ENCODE measurements at regions not wholly inside any gene's neighbourhood (a gene's known extent, or its start where the extent isn't known, plus 50 kb on each side); places are given as distances from the start of the nearest gene placed in this dataset.
"Not testable (repeated sequence)": the region's sequence is repeated elsewhere in the genome, so short reads cannot be mapped to it uniquely, and the experiment has no call there.

GRCh38 chr6:80535914-80536565 lies 429.6 kb downstream of the BCKDHB start:
- no peak for FAIRE-seq

GRCh38 chr6:80531681-80532619 lies 425.5 kb downstream of the BCKDHB start:
- FAIRE-seq, result no peak

- FAIRE-seq, result no peak
These were observed 423.6 kb downstream of the BCKDHB start for GRCh38 chr6:80530103-80530502.

- no peak for FAIRE-seq
These were observed 421.6 kb downstream of the BCKDHB start for GRCh38 chr6:80528115-80528514.

- no peak for FAIRE-seq
These were observed 421.1 kb downstream of the BCKDHB start for GRCh38 chr6:80527552-80528052.

- FAIRE-seq, result no peak
These were observed 417.1 kb downstream of the BCKDHB start for GRCh38 chr6:80523531-80523997.

GRCh38 chr6:80523010-80523409 lies 416.5 kb downstream of the BCKDHB start:
- FAIRE-seq, result no peak

- no peak for FAIRE-seq
These were observed 416.1 kb downstream of the BCKDHB start for GRCh38 chr6:80522576-80522975.

- no peak for FAIRE-seq
These were observed 413.5 kb downstream of the BCKDHB start for GRCh38 chr6:80519811-80520594.

- FAIRE-seq, result no peak
These were observed 411.1 kb downstream of the BCKDHB start for GRCh38 chr6:80517525-80517924.

- not testable (repeated sequence) for FAIRE-seq
These were observed 404.1 kb downstream of the BCKDHB start for GRCh38 chr6:80510521-80510920.

- FAIRE-seq, result no peak
These were observed 402.6 kb downstream of the BCKDHB start for GRCh38 chr6:80508885-80509630.

- FAIRE-seq, result no peak
These were observed 398.4 kb downstream of the BCKDHB start for GRCh38 chr6:80504882-80505281.

- FAIRE-seq, result no peak
These were observed 397.2 kb downstream of the BCKDHB start for GRCh38 chr6:80503660-80504059.

- FAIRE-seq, result no peak
These were observed 396.4 kb downstream of the BCKDHB start for GRCh38 chr6:80502871-80503270.

GRCh38 chr6:80501636-80502035 lies 395.2 kb downstream of the BCKDHB start:
- FAIRE-seq, result no peak

GRCh38 chr6:80497696-80498486 lies 391.4 kb downstream of the BCKDHB start:
- not testable (repeated sequence) for FAIRE-seq

- no peak for FAIRE-seq
These were observed 383.6 kb downstream of the BCKDHB start for GRCh38 chr6:80489911-80490635.

- FAIRE-seq, result no peak
These were observed 381.7 kb downstream of the BCKDHB start for GRCh38 chr6:80488190-80488589.

GRCh38 chr6:80485494-80485893 lies 379.0 kb downstream of the BCKDHB start:
- not testable (repeated sequence) for FAIRE-seq

GRCh38 chr6:80482056-80482455 lies 375.6 kb downstream of the BCKDHB start:
- FAIRE-seq, result no peak

Measured in G401.6 (cell line).